HCT116 (cell line): ENCODE measurements at regions not wholly inside any gene's neighbourhood (a gene's known extent, or its start where the extent isn't known, plus 50 kb on each side); places are given as distances from the start of the nearest gene placed in this dataset.

Source experiments
- ATAC-seq: fragments of 200-7000 bp; cut with Tn5 transposase; 2 replicates; pipeline ENCODE4 v1.9.1; 2020; ENCODE audit warnings: mild to moderate bottlenecking, moderate library complexity
- BruUV-seq: library from RNA; stranded (reverse); fragments of 400-500 nt; replicated peaks from 2 replicates; lab custom pipeline; 2021; lab: Mats Ljungman, UMichigan
- CTCF ChIA-PET: fragments of 300-600 bp; sonication (Branson Sonifier 250); formaldehyde crosslinking; loops from one replicate; lab custom pipeline; 2021; ENCODE audit warnings: antibody characterized with exemption; lab: Charles Lee
- POLR2A ChIA-PET: fragments of 300-600, 350-600 bp; sonication (Branson Sonifier 250); formaldehyde crosslinking; loops from one replicate; lab custom pipeline; 2021; ENCODE audit warnings: antibody characterized with exemption; lab: Charles Lee
- RAD21 ChIA-PET, 2 experiments: fragments of 300-600 bp; sonication (Branson Sonifier 250); formaldehyde crosslinking; loops; one replicate each; lab custom pipeline; 2023; ENCODE audit warnings: low total read pairs in 2 of 2; ENCODE audit not compliant: uncharacterized antibody in 2 of 2, unreplicated experiment in 2 of 2, low non-redundant PET in 1 of 2; lab: Charles Lee
- DNase-seq: peaks from one replicate; pipeline ENCODE4 v3.0.0-alpha.2; 2010; ENCODE audit warnings: low read depth, low spot score
- H2AFZ ChIP-seq: fragments of 200-600 bp; shearing (Covaris generic), sonication (generic); 2 replicates; pipeline ENCODE4 v1.6.1; 2017; ENCODE audit warnings: low read depth, mixed run types, mixed read lengths, antibody characterized with exemption, low read length; ENCODE audit not compliant: poor library complexity, severe bottlenecking
- H3K27ac ChIP-seq: 2 replicates; pipeline ENCODE4 v1.5.1; 2012; ENCODE audit warnings: low read depth, low read length
- H3K27me3 ChIP-seq: fragments of 200-600 bp; sonication (generic); 2 replicates; pipeline ENCODE4 v1.6.1; 2016; ENCODE audit warnings: mixed run types, low read length, mixed read lengths; ENCODE audit not compliant: insufficient read depth
- H3K36me3 ChIP-seq, 2 experiments: fragments of 200-500 bp in 1 of 2; fragments of 200-600 bp in 1 of 2; sonication (Bioruptor generic) in 1 of 2; sonication (generic) in 1 of 2; 2 replicates each; pipeline versions ENCODE4 v1.5.1 to v1.6.1; 2014 to 2016; ENCODE audit warnings: low read length in 2 of 2, inconsistent platforms in 1 of 2, mixed read lengths in 1 of 2, mixed run types in 1 of 2; ENCODE audit not compliant: insufficient read depth in 2 of 2, control insufficient read depth in 1 of 2
- H3K4me1 ChIP-seq, 2 experiments: fragments of 200-600 bp in 1 of 2; sonication (generic) in 1 of 2; 2 replicates each; pipeline versions ENCODE4 v1.5.1 to v1.6.1; 2012 to 2017; ENCODE audit warnings: low read length in 2 of 2, inconsistent platforms in 1 of 2, mild to moderate bottlenecking in 1 of 2, mixed read lengths in 1 of 2, mixed run types in 1 of 2, moderate library complexity in 1 of 2; ENCODE audit not compliant: insufficient read depth in 2 of 2, control insufficient read depth in 1 of 2
- H3K4me2 ChIP-seq: fragments of 200-600 bp; sonication (generic); 2 replicates; pipeline ENCODE4 v1.6.1; 2017; ENCODE audit warnings: mixed run types, low read length, mixed read lengths
- H3K4me3 ChIP-seq, 2 experiments: fragments of 200-600 bp in 1 of 2; sonication (generic) in 1 of 2; replicated peaks in 1 of 2; 2 replicates each; pipeline ENCODE4 v1.5.1; 2011 to 2016; ENCODE audit warnings: low read length in 2 of 2, control low read depth in 1 of 2, low read depth in 1 of 2, mild to moderate bottlenecking in 1 of 2, mixed read lengths in 1 of 2, mixed run types in 1 of 2
- H3K79me2 ChIP-seq: fragments of 200-600 bp; sonication (generic); 2 replicates; pipeline ENCODE4 v1.6.1; 2017; ENCODE audit warnings: mild to moderate bottlenecking, mixed run types, low read length, moderate library complexity, mixed read lengths; ENCODE audit not compliant: insufficient read depth
- H3K9ac ChIP-seq: fragments of 200-600 bp; sonication (generic); 2 replicates; pipeline ENCODE4 v1.6.1; 2016; ENCODE audit warnings: low read length, mixed read lengths
- H3K9me2 ChIP-seq: fragments of 200-600 bp; sonication (generic), shearing (Covaris generic); 2 replicates; pipeline ENCODE4 v1.6.1; 2017; ENCODE audit warnings: mixed run types, mild to moderate bottlenecking, moderate library complexity; ENCODE audit not compliant: insufficient read depth
- H3K9me3 ChIP-seq, 2 experiments: fragments of 200-500 bp in 1 of 2; fragments of 200-600 bp in 1 of 2; sonication (Bioruptor generic) in 1 of 2; sonication (generic) in 1 of 2; 2 replicates each; pipeline ENCODE4 v1.6.1; 2014 to 2017; ENCODE audit warnings: low read length in 2 of 2, mixed read lengths in 2 of 2, inconsistent platforms in 1 of 2, low read depth in 1 of 2, mild to moderate bottlenecking in 1 of 2, mixed run types in 1 of 2, moderate library complexity in 1 of 2; ENCODE audit not compliant: control insufficient read depth in 1 of 2, insufficient read depth in 1 of 2
- H4K20me1 ChIP-seq: fragments of 200-600 bp; sonication (generic), shearing (Covaris generic); 2 replicates; pipeline ENCODE4 v1.6.1; 2017; ENCODE audit warnings: mixed run types, mild to moderate bottlenecking, moderate library complexity; ENCODE audit not compliant: insufficient read depth
- CBX3 ChIP-seq: IDR thresholded peaks from 2 replicates; pipeline ENCODE4 v1.6.1; 2012; ENCODE audit warnings: low read depth
- CEBPB ChIP-seq: IDR thresholded peaks from 2 replicates; pipeline ENCODE4 v1.6.1; 2012; ENCODE audit warnings: low read depth
- EGR1 ChIP-seq: IDR thresholded peaks from 2 replicates; pipeline ENCODE4 v1.6.1; 2012; ENCODE audit warnings: low read depth
- ELF1 ChIP-seq: IDR thresholded peaks from 2 replicates; pipeline ENCODE4 v1.6.1; 2012; ENCODE audit warnings: low read depth, borderline replicate concordance
- EZH2 ChIP-seq: fragments of 200-600 bp; sonication (generic); IDR thresholded peaks from 2 replicates; pipeline ENCODE4 v1.6.1; 2017; ENCODE audit warnings: antibody characterized with exemption, mixed run types
- EZH2phosphoT487 ChIP-seq: fragments of 200-600 bp; IDR thresholded peaks from 2 replicates; pipeline ENCODE4 v1.6.1; 2018; ENCODE audit warnings: antibody characterized with exemption, borderline replicate concordance
- FOSL1 ChIP-seq: IDR thresholded peaks from 2 replicates; pipeline ENCODE4 v1.6.1; 2012; ENCODE audit warnings: low read depth
- JUND ChIP-seq: IDR thresholded peaks from 2 replicates; pipeline ENCODE4 v1.6.1; 2012
- POLR2A ChIP-seq: IDR thresholded peaks from 2 replicates; pipeline ENCODE4 v1.7.0; 2011; ENCODE audit warnings: borderline replicate concordance; ENCODE audit not compliant: insufficient read depth, insufficient read length; ENCODE audit errors: extremely low read depth
- RAD21 ChIP-seq: IDR thresholded peaks from 2 replicates; pipeline ENCODE4 v1.6.1; 2012; ENCODE audit warnings: low read depth, mild to moderate bottlenecking
- SIN3A ChIP-seq: IDR thresholded peaks from 2 replicates; pipeline ENCODE4 v1.6.1; 2012; ENCODE audit warnings: low read depth
- YY1 ChIP-seq: IDR thresholded peaks from 2 replicates; pipeline ENCODE4 v1.6.1; 2011; ENCODE audit warnings: low read length, low read depth, moderate library complexity, mild to moderate bottlenecking; ENCODE audit not compliant: insufficient replicate concordance; ENCODE audit errors: extremely low read depth
- ZFX ChIP-seq: fragments of 450-650 bp; IDR thresholded peaks from 2 replicates; pipeline ENCODE4 v1.6.1; 2017
- ZNF274 ChIP-seq: fragments of 200-500 bp; sonication (Bioruptor generic); IDR thresholded peaks from 2 replicates; pipeline ENCODE4 v1.6.1; 2014; ENCODE audit warnings: mild to moderate bottlenecking, low read depth, low read length, inconsistent platforms
- intact Hi-C: fragments of 100-400 bp; cut with micrococcal nuclease; formaldehyde crosslinking; loops from 2 replicates; pipeline ENCODE4 v1.10.0; 2022
- TF ChIP-seq, protein P1 (sequence below): IDR thresholded peaks from 2 replicates; pipeline ENCODE4 v1.6.1; 2012; ENCODE audit warnings: low read depth
- TF ChIP-seq, protein P2 (sequence below): IDR thresholded peaks from 2 replicates; pipeline ENCODE4 v1.6.1; 2011; ENCODE audit warnings: mild to moderate bottlenecking, low read length, moderate library complexity; ENCODE audit not compliant: insufficient replicate concordance; ENCODE audit errors: extremely low read depth

DNA sequence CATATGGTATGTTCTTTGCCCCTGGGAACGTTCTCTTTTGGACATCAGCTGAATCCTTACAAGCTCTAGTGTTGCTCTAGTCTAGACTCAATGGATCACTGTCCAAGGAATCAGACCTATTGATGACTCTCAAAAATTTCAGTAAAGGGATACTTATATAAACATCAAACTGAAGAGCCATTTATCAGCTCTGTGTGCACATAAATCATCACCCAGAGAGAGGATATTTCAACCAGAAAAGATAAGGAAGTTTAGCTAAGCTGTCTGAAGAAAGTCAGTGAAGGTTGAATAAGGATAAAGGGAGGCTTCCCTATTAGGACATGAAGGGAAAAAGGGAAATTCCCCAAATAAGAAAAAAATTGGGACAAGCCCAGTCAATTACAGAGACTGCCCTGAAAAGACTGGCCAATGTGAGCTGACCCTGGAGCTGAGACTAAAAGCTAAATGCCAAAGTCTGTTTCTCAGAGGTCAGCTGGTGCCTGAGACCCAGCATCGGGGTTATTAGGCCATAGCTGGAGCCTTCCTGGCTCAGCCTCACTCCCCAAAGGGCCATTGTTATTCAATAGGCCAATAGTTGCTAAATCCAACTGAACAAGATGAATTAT, 424.1 kb upstream of the THBS1 start:
- ChIA-PET CTCF (no interaction called here), RAD21 (no interaction called here), POLR2A (interaction anchor here (0.7 kb wide), 1 partner anchor 588 kb away, joined by 3 read pairs; no protein-coding TSS in a partner anchor)
- ATAC-seq (no peak), DNase-seq (no peak)
- H3K27ac ChIP-seq = no peak overlapping the region
- BruUV-seq = no TSS peak
- TF ChIP-seq FOSL1 (no peak), ELF1 (no peak), SIN3A (no peak), POLR2A (no peak), ZNF274 (no peak), EZH2 (no peak), YY1 (no peak), CBX3 (no peak), CEBPB (no peak), EGR1 (no peak), ZFX (no peak), EZH2phosphoT487 (no peak), JUND (no peak), RAD21 (no peak)
- TF ChIP-seq, protein P1, sequence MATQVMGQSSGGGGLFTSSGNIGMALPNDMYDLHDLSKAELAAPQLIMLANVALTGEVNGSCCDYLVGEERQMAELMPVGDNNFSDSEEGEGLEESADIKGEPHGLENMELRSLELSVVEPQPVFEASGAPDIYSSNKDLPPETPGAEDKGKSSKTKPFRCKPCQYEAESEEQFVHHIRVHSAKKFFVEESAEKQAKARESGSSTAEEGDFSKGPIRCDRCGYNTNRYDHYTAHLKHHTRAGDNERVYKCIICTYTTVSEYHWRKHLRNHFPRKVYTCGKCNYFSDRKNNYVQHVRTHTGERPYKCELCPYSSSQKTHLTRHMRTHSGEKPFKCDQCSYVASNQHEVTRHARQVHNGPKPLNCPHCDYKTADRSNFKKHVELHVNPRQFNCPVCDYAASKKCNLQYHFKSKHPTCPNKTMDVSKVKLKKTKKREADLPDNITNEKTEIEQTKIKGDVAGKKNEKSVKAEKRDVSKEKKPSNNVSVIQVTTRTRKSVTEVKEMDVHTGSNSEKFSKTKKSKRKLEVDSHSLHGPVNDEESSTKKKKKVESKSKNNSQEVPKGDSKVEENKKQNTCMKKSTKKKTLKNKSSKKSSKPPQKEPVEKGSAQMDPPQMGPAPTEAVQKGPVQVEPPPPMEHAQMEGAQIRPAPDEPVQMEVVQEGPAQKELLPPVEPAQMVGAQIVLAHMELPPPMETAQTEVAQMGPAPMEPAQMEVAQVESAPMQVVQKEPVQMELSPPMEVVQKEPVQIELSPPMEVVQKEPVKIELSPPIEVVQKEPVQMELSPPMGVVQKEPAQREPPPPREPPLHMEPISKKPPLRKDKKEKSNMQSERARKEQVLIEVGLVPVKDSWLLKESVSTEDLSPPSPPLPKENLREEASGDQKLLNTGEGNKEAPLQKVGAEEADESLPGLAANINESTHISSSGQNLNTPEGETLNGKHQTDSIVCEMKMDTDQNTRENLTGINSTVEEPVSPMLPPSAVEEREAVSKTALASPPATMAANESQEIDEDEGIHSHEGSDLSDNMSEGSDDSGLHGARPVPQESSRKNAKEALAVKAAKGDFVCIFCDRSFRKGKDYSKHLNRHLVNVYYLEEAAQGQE = no peak
- TF ChIP-seq, protein P2, sequence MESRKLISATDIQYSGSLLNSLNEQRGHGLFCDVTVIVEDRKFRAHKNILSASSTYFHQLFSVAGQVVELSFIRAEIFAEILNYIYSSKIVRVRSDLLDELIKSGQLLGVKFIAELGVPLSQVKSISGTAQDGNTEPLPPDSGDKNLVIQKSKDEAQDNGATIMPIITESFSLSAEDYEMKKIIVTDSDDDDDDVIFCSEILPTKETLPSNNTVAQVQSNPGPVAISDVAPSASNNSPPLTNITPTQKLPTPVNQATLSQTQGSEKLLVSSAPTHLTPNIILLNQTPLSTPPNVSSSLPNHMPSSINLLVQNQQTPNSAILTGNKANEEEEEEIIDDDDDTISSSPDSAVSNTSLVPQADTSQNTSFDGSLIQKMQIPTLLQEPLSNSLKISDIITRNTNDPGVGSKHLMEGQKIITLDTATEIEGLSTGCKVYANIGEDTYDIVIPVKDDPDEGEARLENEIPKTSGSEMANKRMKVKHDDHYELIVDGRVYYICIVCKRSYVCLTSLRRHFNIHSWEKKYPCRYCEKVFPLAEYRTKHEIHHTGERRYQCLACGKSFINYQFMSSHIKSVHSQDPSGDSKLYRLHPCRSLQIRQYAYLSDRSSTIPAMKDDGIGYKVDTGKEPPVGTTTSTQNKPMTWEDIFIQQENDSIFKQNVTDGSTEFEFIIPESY = no peak
- no peak overlapping the region for H3K4me3 ChIP-seq
- H4K20me1 ChIP-seq = no peaks in the 10 kb centered on the region
- H3K9me2 ChIP-seq = no peaks in the 10 kb centered on the region
- no peaks in the 10 kb centered on the region for H3K79me2 ChIP-seq
- no peaks in the 10 kb centered on the region for H3K27me3 ChIP-seq
- H3K36me3 ChIP-seq = no peaks in the 10 kb centered on the region
- H3K4me1 ChIP-seq = peaks cover 0 to 3% of the 10 kb centered on the region in 2 experiments; a peak in 1 of 4 replicates
- no peak overlapping the region for H3K4me2 ChIP-seq
- no peak overlapping the region for H3K9ac ChIP-seq
- H2AFZ ChIP-seq = no peak overlapping the region
- no peaks in the 10 kb centered on the region for H3K9me3 ChIP-seq
- intact Hi-C loops = no loop called here
